Fibroblast of pulmonary artery (primary cell): ENCODE measurements at regions not wholly inside any gene's neighbourhood (a gene's known extent, or its start where the extent isn't known, plus 50 kb on each side); places are given as distances from the start of the nearest gene placed in this dataset.

Experiments
- DNase-seq: peaks from one replicate; pipeline ENCODE4 v3.0.0-alpha.2; 2010; ENCODE audit warnings: low read depth
- H3K4me3 ChIP-seq: replicated peaks from 2 replicates; pipeline ENCODE4 v1.5.1; 2011; ENCODE audit warnings: low read depth, mild to moderate bottlenecking, control low read depth, low read length, moderate library complexity
- TF ChIP-seq, protein P1 (sequence below): IDR thresholded peaks from 2 replicates; pipeline ENCODE4 v1.5.1; 2011; ENCODE audit warnings: mild to moderate bottlenecking, control low read depth, low read length, inconsistent platforms; ENCODE audit errors: missing control alignments

DNA sequence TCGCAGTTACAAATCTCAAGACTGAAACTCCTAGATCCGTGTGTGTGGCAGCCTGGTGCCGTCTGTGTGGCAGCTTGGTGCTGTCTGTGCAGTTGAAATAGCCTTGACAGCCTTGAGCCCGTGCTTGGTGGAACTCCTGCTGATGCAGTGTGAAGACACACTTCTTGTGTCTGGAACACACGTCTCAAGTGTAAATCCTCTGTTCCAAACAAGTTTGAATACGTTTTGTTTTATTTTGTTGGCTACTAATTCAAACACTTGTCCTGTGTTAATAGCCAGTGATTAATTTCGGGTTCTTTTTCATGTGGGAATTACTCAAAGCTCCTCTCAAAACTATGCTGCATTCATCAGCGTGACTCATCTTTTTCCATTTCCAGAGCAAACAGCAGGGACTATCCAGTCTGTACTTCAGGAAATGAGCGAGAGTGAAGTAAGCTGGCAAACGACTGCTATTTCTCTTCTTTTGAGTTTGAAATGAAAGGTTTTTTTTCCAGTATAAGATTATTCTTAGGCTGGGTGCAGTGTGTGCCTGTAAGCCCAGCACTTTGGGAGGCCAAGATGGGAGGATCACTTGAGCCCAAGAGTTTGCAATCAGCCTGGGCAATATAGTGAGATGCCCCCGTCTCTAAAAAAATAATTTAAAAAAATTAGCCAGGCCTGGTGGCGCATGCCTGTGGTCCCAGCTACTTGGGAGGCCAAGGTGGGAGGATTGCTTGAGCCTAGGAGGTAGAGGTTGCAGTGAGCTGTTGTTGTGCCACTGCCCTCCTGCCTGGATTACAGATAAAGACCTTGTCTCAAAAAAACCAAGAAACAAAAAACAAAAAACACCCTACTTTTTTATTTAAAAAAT is 152.9 kb downstream of the SPP2 start:
- TF ChIP-seq, protein P1, sequence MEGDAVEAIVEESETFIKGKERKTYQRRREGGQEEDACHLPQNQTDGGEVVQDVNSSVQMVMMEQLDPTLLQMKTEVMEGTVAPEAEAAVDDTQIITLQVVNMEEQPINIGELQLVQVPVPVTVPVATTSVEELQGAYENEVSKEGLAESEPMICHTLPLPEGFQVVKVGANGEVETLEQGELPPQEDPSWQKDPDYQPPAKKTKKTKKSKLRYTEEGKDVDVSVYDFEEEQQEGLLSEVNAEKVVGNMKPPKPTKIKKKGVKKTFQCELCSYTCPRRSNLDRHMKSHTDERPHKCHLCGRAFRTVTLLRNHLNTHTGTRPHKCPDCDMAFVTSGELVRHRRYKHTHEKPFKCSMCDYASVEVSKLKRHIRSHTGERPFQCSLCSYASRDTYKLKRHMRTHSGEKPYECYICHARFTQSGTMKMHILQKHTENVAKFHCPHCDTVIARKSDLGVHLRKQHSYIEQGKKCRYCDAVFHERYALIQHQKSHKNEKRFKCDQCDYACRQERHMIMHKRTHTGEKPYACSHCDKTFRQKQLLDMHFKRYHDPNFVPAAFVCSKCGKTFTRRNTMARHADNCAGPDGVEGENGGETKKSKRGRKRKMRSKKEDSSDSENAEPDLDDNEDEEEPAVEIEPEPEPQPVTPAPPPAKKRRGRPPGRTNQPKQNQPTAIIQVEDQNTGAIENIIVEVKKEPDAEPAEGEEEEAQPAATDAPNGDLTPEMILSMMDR: no peak
- DNase-seq: peak; percentile 95
- peak overlapping the region; percentile 12 for H3K4me3 ChIP-seq

DNA sequence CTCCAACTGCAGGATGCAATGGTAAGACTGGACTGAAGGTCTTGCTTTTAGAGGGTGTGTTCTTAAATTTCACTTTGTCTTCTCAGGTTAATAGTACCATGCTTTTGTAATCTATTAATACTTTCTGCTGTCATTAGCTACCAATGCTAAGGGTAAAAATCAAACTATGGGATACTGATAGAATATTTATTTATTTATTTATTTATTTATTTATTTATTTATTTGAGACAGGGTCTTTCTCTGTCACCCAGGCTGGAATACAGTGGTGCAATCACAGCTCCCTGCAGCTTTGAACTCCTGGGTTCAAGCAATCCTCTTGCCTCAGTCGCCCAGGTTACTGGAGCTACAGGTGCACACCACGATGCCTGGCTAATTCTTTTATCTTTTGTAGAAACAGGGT is 152.1 kb downstream of the SPP2 start:
- TF ChIP-seq, protein P1: no peak
- H3K4me3 ChIP-seq: no peak overlapping the region
- no peak for DNase-seq

DNA sequence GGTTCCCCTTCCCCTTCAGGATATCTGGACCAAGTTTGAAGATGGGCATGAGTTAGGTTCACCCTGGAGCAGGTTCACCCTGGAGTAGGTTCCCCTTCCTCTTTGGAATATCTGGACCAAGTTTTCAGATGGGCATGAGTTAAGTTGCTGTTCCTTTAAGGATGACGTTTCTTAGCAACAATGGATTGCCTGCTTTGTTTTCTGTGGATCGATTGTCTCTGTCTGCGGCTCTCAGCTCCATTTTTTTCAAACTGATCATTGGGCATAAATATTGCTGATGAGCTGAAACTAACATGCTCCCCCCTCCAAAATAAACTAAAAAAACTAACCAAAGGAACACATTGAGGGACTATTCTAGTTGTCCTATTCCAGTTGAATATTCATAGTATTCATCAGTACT is 149.5 kb downstream of the SPP2 start:
- TF ChIP-seq, protein P1: no peak
- no peak for DNase-seq
- no peak overlapping the region for H3K4me3 ChIP-seq

DNA sequence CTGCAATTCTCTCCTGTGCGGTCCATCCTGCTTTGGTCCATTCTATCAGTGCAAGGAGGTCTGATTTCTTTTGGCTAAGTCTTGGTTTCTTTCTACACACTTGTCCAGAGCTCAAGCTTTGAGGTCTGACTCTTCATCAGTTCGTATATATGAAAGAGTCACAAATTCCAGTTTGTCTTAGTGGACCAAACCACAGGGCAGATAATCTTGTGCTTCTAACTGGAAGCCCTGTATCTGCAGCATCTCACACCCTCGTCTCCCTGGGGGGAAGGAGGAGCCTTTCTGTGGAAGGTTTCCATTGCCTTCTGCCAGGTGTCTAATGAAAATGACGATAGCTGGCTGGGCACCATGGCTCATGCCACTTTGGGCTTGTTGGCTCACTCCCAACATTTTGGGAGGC is 148.5 kb downstream of the SPP2 start:
- no peak for DNase-seq
- TF ChIP-seq, protein P1: no peak
- no peak overlapping the region for H3K4me3 ChIP-seq

DNA sequence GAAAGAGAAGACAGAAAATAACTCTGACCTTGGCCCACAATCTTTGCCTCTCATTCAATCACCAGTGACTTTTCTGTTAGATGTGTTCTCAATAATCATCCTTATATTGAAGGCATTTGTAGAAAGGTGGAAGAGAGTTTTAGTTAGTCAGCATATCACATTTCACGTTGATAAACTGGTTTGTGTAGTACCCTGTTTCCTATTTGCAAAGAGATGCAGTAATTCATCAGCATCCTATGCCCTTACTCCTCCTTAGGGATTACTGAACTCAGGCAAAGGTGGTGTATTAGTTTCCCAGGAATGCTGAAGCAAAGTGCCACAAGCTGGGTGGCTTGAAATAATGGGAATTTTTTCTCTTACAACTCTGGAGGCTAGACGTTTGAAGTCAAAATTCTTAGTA is 145.0 kb downstream of the SPP2 start:
- TF ChIP-seq, protein P1: no peak
- no peak overlapping the region for H3K4me3 ChIP-seq
- no peak for DNase-seq

DNA sequence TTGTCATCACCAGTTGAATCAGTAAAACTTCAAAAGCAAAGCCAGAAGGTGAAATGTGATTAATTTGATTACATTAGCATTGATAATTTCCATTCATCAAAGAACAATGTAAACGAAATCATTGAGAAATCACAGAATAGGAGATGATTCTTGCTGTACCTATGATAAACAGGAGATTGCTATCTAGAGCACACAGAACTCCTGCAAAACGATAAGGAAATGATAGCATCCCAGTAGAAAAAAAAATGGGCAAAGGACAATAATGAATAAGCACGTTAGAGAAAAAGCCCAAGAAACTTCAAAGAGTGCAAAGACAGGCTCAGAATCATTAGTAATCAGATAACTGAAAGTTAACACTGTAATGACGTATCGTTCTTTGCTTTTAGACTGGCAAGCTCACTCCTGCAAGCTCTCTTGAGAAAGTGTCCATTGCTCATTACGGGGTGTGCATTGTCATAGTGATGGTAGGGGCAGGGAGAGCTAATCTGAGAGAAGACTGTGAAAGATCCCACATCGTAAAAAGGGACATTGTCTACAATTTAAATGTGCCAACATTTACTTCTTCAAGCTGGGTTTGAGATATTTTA is 143.6 kb downstream of the SPP2 start:
- no peak for DNase-seq
- TF ChIP-seq, protein P1: no peak
- H3K4me3 ChIP-seq: no peak overlapping the region
